GM19455 (cell line): ENCODE measurements at regions not wholly inside any gene's neighbourhood (a gene's known extent, or its start where the extent isn't known, plus 50 kb on each side); places are given as distances from the start of the nearest gene placed in this dataset.
A peak's percentile ranks its signal among the peaks of the same experiment; 100 is the strongest.

Source experiments
- ATAC-seq: cut with Tn5 transposase; IDR thresholded peaks from one replicate; pipeline ENCODE4 v1.9.1; 2021; ENCODE audit not compliant: unreplicated experiment

- no peak for ATAC-seq
Measured at GRCh38 chr3:180184816-180185215, 148.1 kb upstream of the PEX5L start.

DNA sequence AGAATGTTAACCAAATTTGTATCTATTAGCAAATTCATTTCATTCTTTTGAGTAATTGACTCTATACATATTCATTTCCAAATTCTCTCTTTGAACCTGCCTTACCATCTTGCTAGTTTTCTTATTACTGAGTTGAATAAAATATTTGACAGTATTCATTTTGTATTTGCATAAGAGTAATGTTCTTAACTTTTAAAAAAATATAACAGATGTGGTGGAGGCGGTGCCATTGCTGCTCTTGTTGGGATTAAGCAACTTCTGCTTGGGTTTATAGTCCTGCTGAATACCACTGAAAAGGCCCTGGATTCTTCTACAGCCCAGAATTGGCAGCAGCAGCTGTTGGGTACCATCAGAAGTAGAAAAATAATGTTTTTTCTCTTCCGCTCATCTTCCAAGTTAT, 148.9 kb upstream of the PEX5L start:
- ATAC-seq, result no peak

DNA sequence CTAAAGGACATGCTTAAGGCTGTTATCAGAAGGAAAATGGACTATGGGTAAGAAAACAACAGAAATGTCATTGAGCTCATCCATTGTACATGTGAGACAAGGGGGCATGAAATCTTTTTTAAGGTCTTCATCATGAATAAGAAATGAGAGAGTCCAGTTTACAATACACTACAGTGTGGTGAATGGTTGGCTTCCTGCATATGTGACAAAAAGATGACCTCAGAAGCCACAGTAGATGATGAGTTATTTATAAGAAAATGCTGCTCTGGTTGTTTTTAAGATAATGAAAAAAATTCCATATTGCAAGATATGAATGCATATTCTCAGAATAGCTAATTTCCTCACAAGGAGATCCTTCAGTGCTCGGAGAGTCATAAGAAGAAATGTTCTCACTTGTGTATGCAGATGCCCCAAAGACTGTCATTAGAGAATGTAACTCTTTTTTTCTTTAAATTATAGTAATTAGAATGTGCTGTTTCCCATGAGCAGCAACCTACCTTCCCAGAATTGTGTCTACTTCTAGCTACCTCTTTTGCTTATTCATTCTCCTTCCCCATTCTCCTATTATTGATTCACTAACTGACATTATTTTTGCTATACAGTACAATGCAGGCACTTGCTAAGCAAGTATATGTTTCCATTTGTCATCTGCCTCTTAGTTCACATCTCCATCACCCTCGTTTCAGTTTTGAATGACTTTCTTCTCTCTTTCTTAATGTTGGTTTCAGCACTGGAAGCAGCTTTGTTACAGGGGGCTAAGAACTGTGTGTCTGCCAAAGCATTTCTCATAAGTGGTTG, 152.0 kb upstream of the PEX5L start:
- no peak for ATAC-seq

GRCh38 chr3:180189310-180189648, 152.5 kb upstream of the PEX5L start:
- ATAC-seq, result no peak

DNA sequence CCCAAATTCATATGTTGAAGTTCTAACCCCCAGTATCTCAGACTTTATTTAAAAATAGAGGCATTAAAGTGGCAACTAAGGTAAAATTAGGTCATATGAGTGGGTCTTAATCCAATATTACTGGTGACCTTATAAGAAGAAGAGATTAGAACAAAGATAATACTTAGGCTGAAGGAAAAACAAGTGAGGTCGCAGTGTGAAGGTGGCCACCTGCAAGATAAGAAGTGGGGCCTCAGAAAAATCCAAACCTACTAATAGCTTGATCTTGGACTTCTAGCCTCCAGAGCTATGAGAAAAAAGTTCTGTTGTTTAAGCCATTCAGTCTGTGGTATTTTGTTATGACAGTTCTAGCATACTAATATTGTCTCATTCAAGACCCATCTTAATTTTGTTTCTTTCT, 159.9 kb upstream of the PEX5L start:
- ATAC-seq, result no peak

DNA sequence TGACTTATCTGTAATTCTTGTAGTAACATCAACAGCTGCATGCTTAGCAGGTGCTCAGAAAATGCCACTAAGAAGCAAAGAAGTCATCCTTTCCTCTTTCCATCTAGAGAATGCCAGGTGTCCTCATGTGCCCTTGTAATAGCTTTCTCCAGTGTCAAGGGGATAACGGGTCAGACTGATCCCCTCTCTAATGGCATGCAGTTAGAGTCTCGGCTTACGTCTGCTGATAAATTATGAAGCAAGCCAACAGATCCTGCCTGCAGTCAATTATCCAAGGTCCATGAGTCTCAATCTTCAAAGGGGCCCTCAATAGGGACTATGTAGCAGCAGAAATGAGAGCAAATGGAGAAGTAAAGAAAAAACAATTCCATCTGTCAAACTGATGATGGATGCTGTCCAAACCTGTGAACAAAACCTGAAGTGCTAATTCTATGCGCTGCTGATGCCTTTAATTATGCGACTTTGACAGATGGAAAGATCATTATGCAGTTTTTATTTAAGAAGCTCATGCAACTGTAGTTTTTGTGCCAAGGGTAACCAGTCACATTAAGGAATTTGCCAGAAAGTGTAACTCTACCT, 162.8 kb upstream of the PEX5L start:
- no peak for ATAC-seq

- no peak for ATAC-seq
Measured at GRCh38 chr3:180215866-180216265, 179.1 kb upstream of the PEX5L start.

DNA sequence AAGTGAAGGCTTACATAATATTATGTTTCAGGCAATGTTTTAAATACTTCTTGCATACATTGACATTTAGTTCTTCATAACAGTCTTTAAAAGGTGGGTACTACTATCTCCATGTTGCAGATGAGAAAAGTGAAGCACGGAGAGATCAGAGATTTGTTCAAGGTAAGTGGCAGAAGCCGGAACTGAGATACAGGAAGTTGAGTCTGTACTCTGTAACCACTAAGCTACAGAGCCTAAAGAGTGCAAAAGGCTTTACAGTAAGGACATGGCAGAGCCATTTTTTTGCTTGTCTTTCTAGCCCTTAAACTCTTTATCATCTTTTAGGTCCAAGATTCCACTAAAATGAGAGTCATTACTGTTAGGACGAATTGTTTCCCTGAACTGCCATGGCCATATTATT, 186.5 kb upstream of the PEX5L start:
- ATAC-seq, result no peak

GRCh38 chr3:180229113-180229512, 192.4 kb upstream of the PEX5L start:
- ATAC-seq, result no peak

DNA sequence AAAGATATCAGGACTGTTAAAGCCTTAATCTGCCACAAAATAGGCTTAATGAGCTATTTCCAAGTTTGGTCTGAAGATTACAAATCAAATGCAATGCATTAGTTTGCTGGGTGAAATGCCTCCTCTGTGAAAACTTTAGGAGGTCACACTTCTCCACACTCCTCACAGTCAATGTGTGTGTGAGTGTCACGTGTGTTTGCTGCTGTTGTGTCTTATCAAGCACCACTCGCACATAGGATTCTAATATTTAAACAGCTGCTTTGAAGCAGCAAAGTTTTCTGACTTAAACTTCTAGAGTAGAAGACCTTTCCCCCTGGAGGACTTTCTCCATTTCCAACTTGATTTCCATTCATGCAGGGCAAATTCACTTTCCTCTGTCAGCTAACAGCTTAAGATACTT, 203.2 kb upstream of the PEX5L start:
- ATAC-seq, result no peak

GRCh38 chr3:180246688-180247195, 210.0 kb upstream of the PEX5L start:
- no peak for ATAC-seq

- ATAC-seq, result no peak
Measured at GRCh38 chr3:180250172-180250571, 213.4 kb upstream of the PEX5L start.

DNA sequence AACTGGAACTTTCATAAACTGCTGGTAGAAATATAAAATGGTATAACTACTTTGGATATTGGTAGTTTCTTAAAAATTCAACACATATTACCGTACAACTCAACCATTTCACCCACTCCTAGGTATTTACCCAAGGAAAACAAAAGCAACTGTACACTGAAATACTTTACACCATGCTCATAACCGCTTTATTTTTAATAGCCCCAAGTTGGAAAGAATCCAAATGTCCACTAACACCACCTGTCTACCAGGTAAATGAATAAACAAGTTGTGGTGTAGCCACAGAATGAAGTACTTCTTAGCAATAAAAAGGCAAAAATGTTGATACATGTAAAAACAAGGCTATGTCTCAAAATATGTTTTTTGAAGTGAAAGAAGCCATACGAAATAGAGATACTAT, 215.9 kb upstream of the PEX5L start:
- no peak for ATAC-seq

DNA sequence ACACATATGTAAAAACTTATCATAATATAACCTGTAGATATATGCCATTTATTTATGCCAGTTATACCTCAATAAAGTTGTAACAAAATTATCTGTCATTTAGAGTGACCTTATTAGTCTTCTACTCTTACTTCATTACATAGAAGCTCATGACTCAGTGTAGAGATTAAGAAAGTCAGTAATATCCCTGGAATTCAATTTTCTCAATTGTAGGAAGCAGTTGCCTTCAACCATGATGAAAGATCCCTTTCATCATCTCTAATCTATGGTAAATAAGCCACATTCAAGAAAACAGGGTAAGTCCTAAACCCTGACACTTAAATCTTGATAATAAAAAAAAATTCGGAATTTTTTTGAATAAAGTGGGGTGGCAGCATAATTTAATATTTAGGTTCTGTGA, 216.5 kb upstream of the PEX5L start:
- ATAC-seq, result no peak

GRCh38 chr3:180264479-180264878, 227.7 kb upstream of the PEX5L start:
- no peak for ATAC-seq

GRCh38 chr3:180265551-180265950, 228.8 kb upstream of the PEX5L start:
- ATAC-seq, result no peak

DNA sequence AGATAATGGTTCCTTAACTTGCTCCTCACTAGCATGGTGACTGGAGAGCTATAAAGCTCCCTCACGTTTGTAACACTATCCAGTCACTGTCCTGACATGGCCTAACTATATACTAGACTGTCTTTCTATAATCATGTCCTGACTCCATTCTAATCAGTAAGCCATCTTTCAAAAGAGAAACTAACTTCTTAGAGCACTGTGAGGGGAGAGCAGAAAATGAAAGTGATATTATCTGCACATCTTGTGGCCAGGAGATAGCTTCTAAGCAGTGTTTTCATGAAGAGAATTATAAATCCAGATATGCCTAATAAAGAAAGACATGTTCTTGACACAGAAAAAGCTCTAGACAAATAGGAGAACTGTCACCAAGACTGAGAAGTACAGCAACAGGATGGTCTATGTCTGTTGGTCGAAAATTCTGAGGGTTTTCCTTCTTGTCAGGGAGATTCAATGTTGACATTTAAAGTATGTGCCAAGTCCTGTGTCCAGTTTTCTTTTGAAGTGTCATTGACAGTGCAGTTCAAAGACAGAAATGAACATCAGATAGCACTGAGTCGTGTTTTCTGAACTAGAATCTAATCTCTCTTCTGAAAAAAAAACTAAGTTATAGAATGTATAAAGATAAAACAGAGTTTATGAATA, 230.6 kb upstream of the PEX5L start:
- peak; percentile 100 for ATAC-seq

DNA sequence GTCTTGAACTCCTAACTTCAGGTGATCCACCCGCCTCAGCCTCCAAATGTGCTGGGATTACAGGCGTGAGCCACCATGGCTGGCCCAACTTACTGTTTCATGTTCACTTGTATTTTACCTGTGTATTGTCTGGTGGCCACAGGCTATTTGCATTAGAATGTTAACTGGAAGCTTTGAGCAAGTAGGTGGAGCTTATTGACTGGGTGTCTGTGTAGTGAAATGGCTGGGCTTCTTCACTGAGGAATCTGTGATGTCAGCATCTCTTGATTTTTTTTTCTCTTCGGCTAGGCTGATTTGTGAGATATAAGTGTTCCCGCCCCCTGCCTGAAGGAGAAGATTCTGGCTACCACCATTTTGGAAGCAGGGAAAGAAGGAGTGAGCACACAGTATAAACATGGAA, 237.8 kb upstream of the PEX5L start:
- ATAC-seq, result no peak

- no peak for ATAC-seq
Measured at GRCh38 chr3:180275176-180275575, 238.4 kb upstream of the PEX5L start.

- ATAC-seq, result no peak
Measured at GRCh38 chr3:180277041-180277440, 240.3 kb upstream of the PEX5L start.

GRCh38 chr3:180278583-180279188, 241.9 kb upstream of the PEX5L start:
- ATAC-seq, result peak; percentile 96

DNA sequence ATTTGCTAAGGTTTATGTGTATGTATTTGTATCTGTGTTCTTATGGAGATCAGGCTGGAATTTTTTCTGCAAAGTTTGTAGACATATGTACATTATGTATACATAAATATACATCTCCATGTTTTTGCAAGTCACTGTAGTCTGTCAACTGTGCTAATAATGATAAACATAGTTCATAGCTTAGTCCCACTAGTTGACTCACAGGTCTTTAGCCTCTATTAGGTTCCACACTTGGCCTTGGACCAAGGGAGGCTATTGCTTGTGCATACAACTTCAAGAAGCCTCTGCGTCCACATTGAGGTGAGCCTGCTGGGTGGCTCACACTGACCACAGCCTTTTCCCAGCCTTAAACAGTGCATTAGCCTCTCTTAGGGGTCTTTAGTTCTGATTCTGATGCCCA, 243.8 kb upstream of the PEX5L start:
- no peak for ATAC-seq
